ENCODE measurements at regions not wholly inside any gene's neighbourhood (a gene's known extent, or its start where the extent isn't known, plus 50 kb on each side); places are given as distances from the start of the nearest gene placed in this dataset.
A peak's percentile ranks its signal among the peaks of the same experiment; 100 is the strongest.
"Not testable (repeated sequence)": the region's sequence is repeated elsewhere in the genome, so short reads cannot be mapped to it uniquely, and the experiment has no call there.

DNA sequence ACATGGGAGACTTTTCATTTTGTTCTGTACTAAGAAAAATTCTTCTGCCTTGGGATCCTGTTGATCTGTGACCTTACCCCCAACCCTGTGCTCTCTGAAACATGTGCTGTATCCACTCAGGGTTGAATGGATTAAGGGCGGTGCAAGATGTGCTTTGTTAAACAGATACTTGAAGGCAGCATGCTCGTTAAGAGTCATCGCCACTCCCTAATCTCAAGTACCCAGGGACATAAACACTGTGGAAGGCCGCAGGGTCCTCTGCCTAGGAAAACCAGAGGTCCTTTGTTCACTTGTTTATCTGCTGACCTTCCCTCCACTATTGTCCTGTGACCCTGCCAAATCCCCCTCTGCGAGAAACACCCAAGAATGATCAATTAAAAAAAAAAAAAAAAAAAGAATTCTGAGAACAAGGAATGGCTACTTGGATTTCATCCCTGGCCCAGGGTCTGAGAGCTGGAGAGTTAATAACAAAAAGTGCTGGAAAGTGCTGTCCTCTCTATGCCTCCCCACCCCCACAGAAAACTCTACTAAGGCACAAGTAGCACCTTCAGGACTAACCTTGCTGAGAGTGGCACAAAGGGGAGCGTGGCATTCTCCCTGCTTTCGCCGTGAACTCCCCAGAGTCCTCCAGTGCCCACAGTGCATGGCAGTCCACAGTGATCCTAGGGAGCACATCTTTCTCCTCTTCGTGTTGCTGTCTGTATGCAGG lies 297.1 kb downstream of the SIPA1L2 start:
- H3K27ac ChIP-seq (replicated peaks); H3K4me3 ChIP-seq (replicated peaks; ENCODE audit: insufficient read depth, low read length); DNase-seq (ENCODE audit: low read depth in 1 of 2, low spot score in 1 of 2); H3K27me3 ChIP-seq (ENCODE audit: insufficient read depth, poor library complexity, severe bottlenecking): not testable (repeated sequence)

DNA sequence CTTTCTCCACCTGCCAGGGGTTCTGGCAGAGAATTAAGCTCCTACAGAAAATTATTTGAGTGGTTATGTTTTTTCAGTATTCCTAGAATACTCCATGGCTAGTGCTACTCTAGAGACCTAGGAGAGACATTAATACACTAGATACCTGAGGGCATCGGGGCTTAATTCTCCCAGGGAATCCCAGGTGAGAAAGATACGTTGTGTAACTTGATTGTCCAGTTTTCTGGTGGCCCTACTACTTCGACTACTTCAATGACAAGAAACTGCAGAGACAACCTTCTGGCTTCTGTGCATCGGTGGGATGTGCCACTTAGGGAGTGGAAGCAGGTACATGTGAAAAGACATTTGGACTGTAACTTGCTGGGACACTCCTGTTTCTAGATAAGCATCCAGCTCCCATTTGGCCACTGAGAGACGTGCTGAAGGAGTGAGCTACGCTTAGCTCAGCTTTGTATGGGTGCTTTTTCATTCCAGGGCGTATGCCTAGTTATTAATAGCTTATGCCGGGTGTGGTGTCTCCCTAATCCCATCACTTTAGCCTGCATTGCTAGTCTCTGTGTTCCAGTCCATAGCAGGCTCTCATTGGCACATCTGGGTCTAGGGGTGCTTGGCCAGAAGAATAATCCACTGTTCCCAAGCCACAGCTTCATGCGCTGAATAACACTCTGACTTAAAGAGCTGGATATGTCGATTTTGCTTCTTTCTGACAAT lies 300.7 kb downstream of the SIPA1L2 start:
- no peak for DNase-seq (ENCODE audit: low read depth in 1 of 2, low spot score in 1 of 2)
- TF ChIP-seq GABPA (IDR thresholded peaks at IDR 0.05; ENCODE audit: low read depth) (no peak), POLR2AphosphoS5 (IDR thresholded peaks at IDR 0.05; ENCODE audit: low read depth) (no peak), SPI1 (IDR thresholded peaks at IDR 0.05; ENCODE audit: borderline replicate concordance, low read depth) (no peak), REST (IDR thresholded peaks at IDR 0.05; ENCODE audit: insufficient replicate concordance, low read depth) (no peak)
- TF ChIP-seq, protein P1, sequence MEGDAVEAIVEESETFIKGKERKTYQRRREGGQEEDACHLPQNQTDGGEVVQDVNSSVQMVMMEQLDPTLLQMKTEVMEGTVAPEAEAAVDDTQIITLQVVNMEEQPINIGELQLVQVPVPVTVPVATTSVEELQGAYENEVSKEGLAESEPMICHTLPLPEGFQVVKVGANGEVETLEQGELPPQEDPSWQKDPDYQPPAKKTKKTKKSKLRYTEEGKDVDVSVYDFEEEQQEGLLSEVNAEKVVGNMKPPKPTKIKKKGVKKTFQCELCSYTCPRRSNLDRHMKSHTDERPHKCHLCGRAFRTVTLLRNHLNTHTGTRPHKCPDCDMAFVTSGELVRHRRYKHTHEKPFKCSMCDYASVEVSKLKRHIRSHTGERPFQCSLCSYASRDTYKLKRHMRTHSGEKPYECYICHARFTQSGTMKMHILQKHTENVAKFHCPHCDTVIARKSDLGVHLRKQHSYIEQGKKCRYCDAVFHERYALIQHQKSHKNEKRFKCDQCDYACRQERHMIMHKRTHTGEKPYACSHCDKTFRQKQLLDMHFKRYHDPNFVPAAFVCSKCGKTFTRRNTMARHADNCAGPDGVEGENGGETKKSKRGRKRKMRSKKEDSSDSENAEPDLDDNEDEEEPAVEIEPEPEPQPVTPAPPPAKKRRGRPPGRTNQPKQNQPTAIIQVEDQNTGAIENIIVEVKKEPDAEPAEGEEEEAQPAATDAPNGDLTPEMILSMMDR (IDR thresholded peaks at IDR 0.05; ENCODE audit: insufficient read depth, low read length) = no peak
- H3K4me3 ChIP-seq (replicated peaks; ENCODE audit: insufficient read depth, low read length) = no peak overlapping the region
- no peaks in the 10 kb centered on the region for H3K27me3 ChIP-seq (ENCODE audit: insufficient read depth, poor library complexity, severe bottlenecking)
- no peak overlapping the region for H3K27ac ChIP-seq (replicated peaks)

GRCh38 chr1:232328486-232329102 lies 301.3 kb downstream of the SIPA1L2 start:
- H3K27ac ChIP-seq (replicated peaks) = no peak overlapping the region
- TF ChIP-seq, protein P1 (IDR thresholded peaks at IDR 0.05; ENCODE audit: insufficient read depth, low read length) = no peak
- TF ChIP-seq SPI1 (IDR thresholded peaks at IDR 0.05; ENCODE audit: borderline replicate concordance, low read depth) = peak; percentile 89
- no peak for TF ChIP-seq POLR2AphosphoS5 (IDR thresholded peaks at IDR 0.05; ENCODE audit: low read depth)
- TF ChIP-seq GABPA (IDR thresholded peaks at IDR 0.05; ENCODE audit: low read depth) = no peak
- no peak for TF ChIP-seq REST (IDR thresholded peaks at IDR 0.05; ENCODE audit: insufficient replicate concordance, low read depth)
- DNase-seq (ENCODE audit: low read depth in 1 of 2, low spot score in 1 of 2) = no peak

GRCh38 chr1:232327899-232328298 lies 302.0 kb downstream of the SIPA1L2 start:
- no peak for DNase-seq (ENCODE audit: low read depth in 1 of 2, low spot score in 1 of 2)
- Histone ChIP-seq H3K27me3 (ENCODE audit: insufficient read depth, poor library complexity, severe bottlenecking) (peaks cover 2% of the 10 kb centered on the region), H3K4me3 (replicated peaks; ENCODE audit: insufficient read depth, low read length) (no peak overlapping the region), H3K27ac (replicated peaks) (no peak overlapping the region)
- TF ChIP-seq, protein P1 (IDR thresholded peaks at IDR 0.05; ENCODE audit: insufficient read depth, low read length) = no peak
- TF ChIP-seq GABPA (IDR thresholded peaks at IDR 0.05; ENCODE audit: low read depth) (no peak), REST (IDR thresholded peaks at IDR 0.05; ENCODE audit: insufficient replicate concordance, low read depth) (no peak), SPI1 (IDR thresholded peaks at IDR 0.05; ENCODE audit: borderline replicate concordance, low read depth) (no peak), POLR2AphosphoS5 (IDR thresholded peaks at IDR 0.05; ENCODE audit: low read depth) (no peak)

More at GRCh38 chr1:232328486-232329102, 301.3 kb downstream of the SIPA1L2 start:
- H3K4me3 ChIP-seq (replicated peaks; ENCODE audit: insufficient read depth, low read length) = no peak overlapping the region
- H3K27me3 ChIP-seq (ENCODE audit: insufficient read depth, poor library complexity, severe bottlenecking) = no peaks in the 10 kb centered on the region
